Adipocyte (in vitro differentiated cells): ENCODE measurements at regions not wholly inside any gene's neighbourhood (a gene's known extent, or its start where the extent isn't known, plus 50 kb on each side); places are given as distances from the start of the nearest gene placed in this dataset.
A peak's percentile ranks its signal among the peaks of the same experiment; 100 is the strongest.

ENCODE experiments used
- DNase-seq: peaks from one replicate; pipeline ENCODE4 v3.0.0-alpha.2; 2015; ENCODE audit warnings: low read depth
- H3K27me3 ChIP-seq: replicated peaks from 2 replicates; pipeline ENCODE4 v1.7.0; 2013; ENCODE audit warnings: mild to moderate bottlenecking, low read length, moderate library complexity; ENCODE audit not compliant: control insufficient read depth, insufficient read depth
- H3K36me3 ChIP-seq: 2 replicates; pipeline ENCODE4 v1.7.0; 2013; ENCODE audit warnings: low read length, mild to moderate bottlenecking, moderate library complexity; ENCODE audit not compliant: control insufficient read depth, insufficient read depth, severe bottlenecking
- H3K4me1 ChIP-seq: 2 replicates; pipeline ENCODE4 v1.7.0; 2013; ENCODE audit warnings: mild to moderate bottlenecking, low read length, moderate library complexity; ENCODE audit not compliant: control insufficient read depth, insufficient read depth
- H3K4me3 ChIP-seq: 2 replicates; pipeline ENCODE4 v1.7.0; 2013; ENCODE audit warnings: mild to moderate bottlenecking, low read length, moderate library complexity
- H3K9ac ChIP-seq: 2 replicates; pipeline ENCODE4 v1.7.0; 2013; ENCODE audit warnings: mild to moderate bottlenecking, low read length, moderate library complexity
- H3K9me3 ChIP-seq: 2 replicates; pipeline ENCODE4 v1.7.0; 2013; ENCODE audit warnings: mild to moderate bottlenecking, low read length, moderate library complexity; ENCODE audit not compliant: control insufficient read depth

- no peaks in the 10 kb centered on the region for H3K27me3 ChIP-seq
- H3K4me1 ChIP-seq: peaks cover 7% of the 10 kb centered on the region
- DNase-seq: no peak
- no peaks in the 10 kb centered on the region for H3K9me3 ChIP-seq
- no peak overlapping the region for H3K9ac ChIP-seq
- no peaks in the 10 kb centered on the region for H3K36me3 ChIP-seq
- no peak overlapping the region for H3K4me3 ChIP-seq
These were observed 849.4 kb upstream of the ADAMTS5 start for GRCh38 chr21:27816301-27816700.

DNA sequence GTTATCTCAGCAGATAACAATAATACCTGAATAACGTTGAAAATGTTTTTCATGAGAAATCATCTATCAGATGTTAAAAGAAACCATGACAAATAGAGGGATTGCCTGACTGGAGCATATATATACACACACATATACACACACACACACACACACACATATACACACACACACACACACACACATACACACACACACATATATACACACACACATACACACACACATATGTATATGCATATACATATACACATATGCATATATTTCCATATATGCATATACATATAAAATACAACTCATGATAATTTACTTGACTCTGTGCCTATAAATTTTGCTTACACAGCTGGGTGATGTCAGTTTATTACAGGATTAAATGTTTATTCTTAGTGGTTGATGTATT, 847.3 kb upstream of the ADAMTS5 start:
- Histone ChIP-seq H3K27me3 (no peaks in the 10 kb centered on the region), H3K36me3 (no peaks in the 10 kb centered on the region), H3K9ac (no peak overlapping the region), H3K4me3 (no peak overlapping the region), H3K9me3 (no peaks in the 10 kb centered on the region), H3K4me1 (peaks cover 7% of the 10 kb centered on the region)
- DNase-seq: no peak

GRCh38 chr21:27813750-27814149, 846.9 kb upstream of the ADAMTS5 start:
- Histone ChIP-seq H3K9ac (no peak overlapping the region), H3K4me1 (peaks cover 4% of the 10 kb centered on the region), H3K4me3 (no peak overlapping the region), H3K27me3 (no peaks in the 10 kb centered on the region), H3K9me3 (no peaks in the 10 kb centered on the region), H3K36me3 (no peaks in the 10 kb centered on the region)
- no peak for DNase-seq

DNA sequence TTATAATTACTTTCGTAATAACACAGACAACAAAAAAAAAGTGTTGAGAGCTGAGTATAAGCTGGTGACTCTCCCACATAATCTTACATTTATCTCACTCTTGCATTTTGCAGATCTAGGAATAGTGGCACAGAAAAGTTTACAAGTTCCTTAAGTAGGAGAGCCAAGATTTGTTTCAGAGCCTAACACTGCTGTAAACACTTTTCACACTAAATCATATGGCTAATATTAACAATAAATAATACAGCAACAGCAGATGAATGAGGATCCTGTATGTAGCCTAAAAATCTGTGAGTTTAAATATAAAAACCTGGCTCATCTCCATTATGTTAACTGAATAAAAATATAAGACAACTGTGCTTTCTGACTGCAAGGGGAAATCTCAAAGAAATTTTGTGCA, 846.5 kb upstream of the ADAMTS5 start:
- H3K9me3 ChIP-seq: no peaks in the 10 kb centered on the region
- H3K4me1 ChIP-seq: no peaks in the 10 kb centered on the region
- no peak overlapping the region for H3K4me3 ChIP-seq
- H3K27me3 ChIP-seq: no peaks in the 10 kb centered on the region
- H3K9ac ChIP-seq: no peak overlapping the region
- H3K36me3 ChIP-seq: no peaks in the 10 kb centered on the region
- no peak for DNase-seq

DNA sequence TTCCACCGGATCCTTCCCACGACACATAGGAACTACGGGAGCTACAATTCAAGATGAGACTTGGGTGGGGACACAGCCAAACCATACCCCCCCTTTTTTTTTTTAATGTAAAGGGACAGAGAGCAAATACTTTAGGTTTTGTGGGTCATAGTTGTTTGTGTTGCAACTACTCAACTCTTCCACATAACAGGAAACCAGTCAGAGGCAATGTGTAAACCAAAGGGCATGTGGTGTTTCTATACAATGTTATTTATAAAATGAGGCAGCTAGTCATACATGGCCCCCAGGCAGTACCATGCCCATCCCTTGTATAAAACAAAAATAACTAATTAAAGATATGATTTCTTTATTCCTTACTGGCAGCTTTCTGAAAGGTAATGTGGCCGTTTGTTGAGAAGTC, 845.4 kb upstream of the ADAMTS5 start:
- DNase-seq: peak; percentile 13
- Histone ChIP-seq H3K36me3 (no peaks in the 10 kb centered on the region), H3K9me3 (no peaks in the 10 kb centered on the region), H3K9ac (no peak overlapping the region), H3K4me1 (no peaks in the 10 kb centered on the region), H3K27me3 (no peaks in the 10 kb centered on the region), H3K4me3 (no peak overlapping the region)

DNA sequence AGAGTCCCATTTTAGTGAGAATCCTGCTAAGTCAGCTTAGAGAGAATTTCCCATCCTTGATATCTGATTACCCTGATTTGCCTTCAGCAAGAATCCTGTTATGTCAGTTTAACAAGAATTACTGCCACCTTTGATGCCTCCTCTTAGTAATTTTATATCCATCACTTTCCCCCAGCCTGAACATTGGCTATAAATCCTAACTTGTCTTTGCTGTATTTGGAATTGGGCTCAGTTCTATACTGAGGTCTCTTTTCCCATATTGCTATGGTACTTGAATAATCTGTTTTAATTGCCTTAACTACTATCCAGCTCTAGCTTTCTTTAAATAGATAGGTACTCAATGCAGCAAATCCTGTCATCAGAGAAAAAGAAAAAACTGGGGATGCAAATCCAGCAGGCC, 842.0 kb upstream of the ADAMTS5 start:
- no peaks in the 10 kb centered on the region for H3K27me3 ChIP-seq
- no peak for DNase-seq
- no peak overlapping the region for H3K9ac ChIP-seq
- no peaks in the 10 kb centered on the region for H3K9me3 ChIP-seq
- no peak overlapping the region for H3K4me3 ChIP-seq
- no peaks in the 10 kb centered on the region for H3K36me3 ChIP-seq
- peaks cover 14% of the 10 kb centered on the region for H3K4me1 ChIP-seq

DNA sequence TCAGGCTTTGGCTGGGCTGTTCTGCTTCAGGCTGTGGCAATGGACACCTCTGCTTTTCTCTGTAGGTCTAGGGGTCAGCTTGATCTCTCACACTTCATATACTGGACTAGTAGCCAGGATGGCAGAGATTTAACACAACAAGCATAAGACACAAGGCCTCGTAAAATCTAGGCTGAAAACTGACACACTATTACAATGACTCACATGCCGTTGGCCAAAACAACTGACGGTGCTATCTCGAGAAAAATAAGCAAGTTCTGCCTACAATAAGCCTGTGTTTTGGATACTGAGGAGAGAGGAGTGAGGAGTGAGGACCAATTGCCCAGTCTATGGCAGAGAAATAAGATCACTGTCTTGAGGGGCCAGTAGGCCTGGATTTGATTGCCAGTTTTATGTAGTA, 840.7 kb upstream of the ADAMTS5 start:
- Histone ChIP-seq H3K4me1 (peaks cover 14% of the 10 kb centered on the region), H3K27me3 (no peaks in the 10 kb centered on the region), H3K4me3 (no peak overlapping the region), H3K9ac (no peak overlapping the region), H3K36me3 (no peaks in the 10 kb centered on the region), H3K9me3 (no peaks in the 10 kb centered on the region)
- no peak for DNase-seq

DNA sequence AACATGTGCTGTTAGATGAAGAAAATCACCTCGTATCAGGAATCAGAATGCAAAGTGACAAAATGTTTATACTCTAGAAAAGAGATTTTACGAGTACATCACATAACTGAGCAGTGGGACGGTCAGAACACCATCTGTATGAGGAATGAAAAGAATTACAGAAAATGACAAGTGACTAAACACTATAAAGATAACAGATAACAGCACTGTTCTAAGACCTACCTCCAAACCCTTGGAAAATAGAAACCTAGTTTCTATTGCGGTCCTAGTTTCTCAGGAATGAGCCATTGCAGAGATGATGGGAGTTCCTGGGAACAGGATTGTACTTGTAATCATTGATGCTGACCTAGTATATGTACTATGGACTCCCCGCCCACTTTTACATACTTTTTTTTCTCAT, 839.4 kb upstream of the ADAMTS5 start:
- peaks cover 14% of the 10 kb centered on the region for H3K4me1 ChIP-seq
- no peaks in the 10 kb centered on the region for H3K36me3 ChIP-seq
- no peaks in the 10 kb centered on the region for H3K27me3 ChIP-seq
- DNase-seq: no peak
- no peaks in the 10 kb centered on the region for H3K9me3 ChIP-seq
- H3K9ac ChIP-seq: no peak overlapping the region
- no peak overlapping the region for H3K4me3 ChIP-seq

DNA sequence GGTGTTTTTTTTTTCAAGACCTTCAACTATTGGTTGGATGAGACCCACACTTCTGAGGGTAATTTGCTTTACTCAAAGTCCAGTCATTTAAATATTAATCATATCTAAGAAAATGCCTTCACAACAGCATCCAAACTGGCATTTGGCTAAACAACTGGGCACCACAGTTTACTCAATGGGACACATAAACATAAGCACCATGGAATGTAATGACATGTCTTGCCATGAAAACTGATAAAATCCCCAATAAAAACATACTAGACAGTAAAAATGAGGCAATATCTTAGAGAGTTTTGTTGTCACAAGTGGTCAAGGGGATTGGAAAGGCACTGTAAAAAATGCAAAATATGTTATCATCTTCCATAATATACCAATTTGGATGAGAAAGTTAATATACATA, 838.8 kb upstream of the ADAMTS5 start:
- Histone ChIP-seq H3K4me1 (peaks cover 14% of the 10 kb centered on the region), H3K9ac (no peak overlapping the region), H3K36me3 (no peaks in the 10 kb centered on the region), H3K27me3 (no peaks in the 10 kb centered on the region), H3K4me3 (no peak overlapping the region), H3K9me3 (no peaks in the 10 kb centered on the region)
- DNase-seq: peak; percentile 14

DNA sequence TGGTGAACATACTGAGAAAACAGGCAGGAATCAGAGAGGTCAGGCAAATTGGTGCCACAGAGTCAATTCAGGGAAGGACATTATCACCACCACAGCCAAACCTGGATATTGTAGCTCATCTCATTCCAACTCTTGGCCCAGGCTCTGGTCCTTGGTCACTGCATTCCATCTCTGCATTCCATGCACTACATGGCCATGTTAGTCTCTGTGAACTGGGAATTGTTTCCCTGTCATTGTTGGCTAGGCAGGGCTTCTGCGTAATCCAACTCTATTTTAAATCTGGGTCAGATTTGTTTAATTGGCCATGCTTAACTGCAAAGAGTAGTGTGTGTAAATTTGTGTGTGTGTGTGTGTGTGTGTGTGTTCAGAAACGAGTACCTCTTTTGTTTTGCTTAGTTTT, 837.6 kb upstream of the ADAMTS5 start:
- peaks cover 20% of the 10 kb centered on the region for H3K4me1 ChIP-seq
- H3K9me3 ChIP-seq: no peaks in the 10 kb centered on the region
- no peak overlapping the region for H3K4me3 ChIP-seq
- peak; percentile 14 for DNase-seq
- no peak overlapping the region for H3K9ac ChIP-seq
- H3K36me3 ChIP-seq: no peaks in the 10 kb centered on the region
- H3K27me3 ChIP-seq: no peaks in the 10 kb centered on the region

- peaks cover 25% of the 10 kb centered on the region for H3K4me1 ChIP-seq
- no peak overlapping the region for H3K4me3 ChIP-seq
- H3K9ac ChIP-seq: no peak overlapping the region
- no peak for DNase-seq
- H3K9me3 ChIP-seq: no peaks in the 10 kb centered on the region
- H3K27me3 ChIP-seq: no peaks in the 10 kb centered on the region
- H3K36me3 ChIP-seq: no peaks in the 10 kb centered on the region
These were observed 836.7 kb upstream of the ADAMTS5 start for GRCh38 chr21:27803571-27803970.

DNA sequence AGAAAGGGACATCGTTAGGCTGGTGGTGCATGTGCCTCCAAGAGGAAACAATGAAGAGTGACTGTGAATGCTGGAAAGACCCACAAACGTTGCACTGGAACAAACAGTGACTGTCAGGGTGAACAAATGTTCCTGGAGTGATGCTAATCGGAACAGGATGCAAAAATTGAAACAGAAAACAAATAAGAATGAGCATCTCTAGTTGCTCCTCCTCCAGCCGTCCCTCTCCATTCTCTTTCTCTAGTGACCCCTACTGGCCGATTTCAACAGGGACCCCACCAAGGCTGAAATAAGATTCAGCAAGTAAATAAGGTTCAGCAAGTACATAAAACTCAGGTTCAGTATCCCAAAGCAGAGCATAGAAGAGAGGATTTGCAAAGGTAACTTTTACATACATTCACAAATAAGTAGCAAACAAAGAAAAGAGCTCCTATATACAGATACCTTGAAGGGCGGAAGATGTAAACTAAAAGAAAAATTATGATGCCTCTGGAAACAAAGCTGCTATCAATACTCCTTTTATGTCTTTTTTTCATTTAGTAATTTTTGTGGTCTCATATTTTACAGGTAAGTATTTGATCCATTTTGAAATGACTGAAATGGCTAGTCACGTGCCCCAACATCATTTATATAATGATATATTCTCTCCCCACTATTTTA, 836.1 kb upstream of the ADAMTS5 start:
- H3K36me3 ChIP-seq: no peaks in the 10 kb centered on the region
- H3K9ac ChIP-seq: no peak overlapping the region
- peak overlapping the region; percentile 47 for H3K4me3 ChIP-seq
- peak; percentile 58 for DNase-seq
- peaks cover 25% of the 10 kb centered on the region for H3K4me1 ChIP-seq
- H3K9me3 ChIP-seq: no peaks in the 10 kb centered on the region
- no peaks in the 10 kb centered on the region for H3K27me3 ChIP-seq
